HL-60 (cell line): ENCODE measurements at regions not wholly inside any gene's neighbourhood (a gene's known extent, or its start where the extent isn't known, plus 50 kb on each side); places are given as distances from the start of the nearest gene placed in this dataset.

Experiments used
- DNase-seq, 2 experiments: peaks; one replicate each; pipeline ENCODE4 v3.0.0-alpha.2; 2010 to 2020; ENCODE audit warnings: low read depth in 1 of 2, low spot score in 1 of 2
- H3K27ac ChIP-seq: fragments of 250-450 bp; sonication (Bioruptor Pico); replicated peaks from 2 replicates; pipeline ENCODE4 v1.5.1; 2020; ENCODE audit warnings: mild to moderate bottlenecking, moderate library complexity
- H3K27me3 ChIP-seq: fragments of 250-450 bp; sonication (Bioruptor Pico); 2 replicates; pipeline ENCODE4 v1.5.1; 2021; ENCODE audit warnings: mild to moderate bottlenecking, moderate library complexity; ENCODE audit not compliant: insufficient read depth, poor library complexity, severe bottlenecking
- H3K4me3 ChIP-seq: replicated peaks from 2 replicates; pipeline ENCODE4 v1.5.1; 2011; ENCODE audit warnings: mild to moderate bottlenecking, control low read depth, low read length; ENCODE audit not compliant: insufficient read depth
- CTCF ChIP-seq: IDR thresholded peaks from one replicate; pipeline ENCODE4 v1.5.1; 2011; ENCODE audit warnings: low read length, control low read depth, inconsistent platforms; ENCODE audit not compliant: insufficient read depth
- GABPA ChIP-seq: IDR thresholded peaks from 2 replicates; pipeline ENCODE4 v1.6.1; 2012; ENCODE audit warnings: low read depth
- POLR2AphosphoS5 ChIP-seq: IDR thresholded peaks from 2 replicates; pipeline ENCODE4 v1.6.1; 2012; ENCODE audit warnings: low read depth
- REST ChIP-seq: IDR thresholded peaks from 2 replicates; pipeline ENCODE4 v1.6.1; 2012; ENCODE audit warnings: low read depth; ENCODE audit not compliant: insufficient replicate concordance
- SPI1 ChIP-seq: IDR thresholded peaks from 2 replicates; pipeline ENCODE4 v1.6.1; 2012; ENCODE audit warnings: low read depth, mild to moderate bottlenecking, borderline replicate concordance

DNA sequence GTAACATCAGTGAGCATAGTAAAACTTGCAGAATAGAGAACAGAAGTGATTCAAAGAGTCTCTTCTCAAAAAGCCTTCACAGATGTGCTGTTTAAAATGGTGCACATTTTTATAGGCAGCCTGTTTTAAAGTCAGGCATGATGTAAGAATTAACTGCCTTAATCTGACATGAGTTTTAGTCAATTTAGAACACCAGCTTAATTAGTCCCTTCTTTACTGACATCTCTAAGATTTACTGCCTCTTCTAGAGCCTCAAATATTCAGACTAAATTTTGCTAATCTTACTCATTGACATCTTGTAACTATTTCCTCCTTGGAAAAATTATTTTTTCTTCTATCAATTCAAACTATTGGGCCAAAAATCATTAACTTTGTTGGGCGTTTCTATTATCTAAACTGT lies 782.5 kb downstream of the C12orf50 start:
- TF ChIP-seq GABPA (no peak), CTCF (no peak), POLR2AphosphoS5 (no peak), SPI1 (no peak), REST (no peak)
- DNase-seq = no peak
- no peak overlapping the region for H3K27ac ChIP-seq

DNA sequence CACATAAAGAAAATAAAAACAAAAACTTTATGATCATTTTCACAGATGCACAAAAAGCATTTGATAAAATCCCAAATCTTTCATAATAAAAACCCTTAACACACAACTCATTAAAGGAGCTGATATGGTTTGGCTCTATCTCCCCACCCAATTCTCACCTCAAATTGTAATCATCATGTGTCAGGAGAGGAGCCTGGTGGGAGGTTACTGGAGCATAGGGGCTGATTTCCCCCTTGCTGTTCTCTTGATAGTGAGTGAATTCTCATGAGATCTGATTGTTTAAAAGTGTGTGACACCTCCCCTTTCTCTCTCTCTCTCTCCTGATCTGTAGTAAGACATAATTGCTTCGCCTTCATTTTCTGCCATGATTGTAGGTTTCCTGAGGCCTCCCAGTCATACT lies 790.7 kb downstream of the C12orf50 start:
- Histone ChIP-seq H3K27ac (no peak overlapping the region), H3K4me3 (no peak overlapping the region), H3K27me3 (no peaks in the 10 kb centered on the region)
- no peak for TF ChIP-seq POLR2AphosphoS5
- no peak for TF ChIP-seq CTCF
- no peak for TF ChIP-seq REST
- TF ChIP-seq GABPA = no peak
- TF ChIP-seq SPI1 = no peak
- DNase-seq = no peak

More for the DNA sequence above, 782.5 kb downstream of the C12orf50 start:
- H3K4me3 ChIP-seq = no peak overlapping the region
- no peaks in the 10 kb centered on the region for H3K27me3 ChIP-seq

- Histone ChIP-seq H3K27me3 (no peaks in the 10 kb centered on the region), H3K27ac (no peak overlapping the region), H3K4me3 (no peak overlapping the region)
- DNase-seq = no peak
- TF ChIP-seq POLR2AphosphoS5 = no peak
- no peak for TF ChIP-seq REST
- no peak for TF ChIP-seq GABPA
- no peak for TF ChIP-seq SPI1
- no peak for TF ChIP-seq CTCF
Measured at GRCh38 chr12:87234898-87235297, 794.3 kb downstream of the C12orf50 start.
